DOHH2 (cell line): ENCODE measurements at regions not wholly inside any gene's neighbourhood (a gene's known extent, or its start where the extent isn't known, plus 50 kb on each side); places are given as distances from the start of the nearest gene placed in this dataset.

ENCODE experiments used
- H3F3A ChIP-seq: fragments of 200-600 bp; sonication (generic), shearing (Covaris generic); 2 replicates; pipeline ENCODE4 v1.6.0; 2016; ENCODE audit warnings: antibody characterized with exemption, mild to moderate bottlenecking; ENCODE audit not compliant: control insufficient read depth, insufficient read depth
- H3K27ac ChIP-seq: fragments of 200-600 bp; sonication (generic); 2 replicates; pipeline ENCODE4 v1.5.1; 2014; ENCODE audit warnings: low read depth, mild to moderate bottlenecking, low read length, moderate library complexity
- H3K27me3 ChIP-seq: fragments of 200-600 bp; sonication (generic); 2 replicates; pipeline ENCODE4 v1.6.1; 2014; ENCODE audit warnings: mild to moderate bottlenecking, low read length, mixed read lengths; ENCODE audit not compliant: control insufficient read depth
- H3K36me3 ChIP-seq: fragments of 200-600 bp; sonication (generic); 2 replicates; pipeline ENCODE4 v1.6.1; 2014; ENCODE audit warnings: mild to moderate bottlenecking, low read length, moderate library complexity, mixed read lengths; ENCODE audit not compliant: control insufficient read depth
- H3K4me1 ChIP-seq: fragments of 200-600 bp; sonication (generic); 2 replicates; pipeline ENCODE4 v1.6.1; 2014; ENCODE audit warnings: mild to moderate bottlenecking, low read length, mixed read lengths; ENCODE audit not compliant: control insufficient read depth
- H3K4me2 ChIP-seq: fragments of 200-600 bp; sonication (generic); 2 replicates; pipeline ENCODE4 v1.6.0; 2014; ENCODE audit warnings: mild to moderate bottlenecking, low read length, moderate library complexity
- H3K4me3 ChIP-seq: fragments of 200-600 bp; sonication (generic); 2 replicates; pipeline ENCODE4 v1.5.1; 2014; ENCODE audit warnings: mild to moderate bottlenecking, low read length, mixed read lengths
- H3K79me2 ChIP-seq: fragments of 200-600 bp; sonication (generic); 2 replicates; pipeline ENCODE4 v1.6.1; 2014; ENCODE audit warnings: mild to moderate bottlenecking, low read length, mixed read lengths; ENCODE audit not compliant: control insufficient read depth
- H3K9me2 ChIP-seq: fragments of 200-600 bp; sonication (generic); replicated peaks from 2 replicates; pipeline ENCODE4 v1.6.1; 2014; ENCODE audit warnings: mild to moderate bottlenecking, low read length, mixed read lengths; ENCODE audit not compliant: control insufficient read depth
- H3K9me3 ChIP-seq: fragments of 200-600 bp; sonication (generic); 2 replicates; pipeline ENCODE4 v1.6.1; 2014; ENCODE audit warnings: antibody characterized with exemption, low read length, mixed read lengths; ENCODE audit not compliant: control insufficient read depth, insufficient read depth
- H4K20me1 ChIP-seq: fragments of 200-600 bp; sonication (generic); 2 replicates; pipeline ENCODE4 v1.6.0; 2014; ENCODE audit warnings: low read depth, mild to moderate bottlenecking, antibody characterized with exemption, low read length, moderate library complexity; ENCODE audit not compliant: control insufficient read depth, insufficient read depth
- EZH2phosphoT487 ChIP-seq: fragments of 200-600 bp; sonication (generic); IDR thresholded peaks from 2 replicates; pipeline ENCODE4 v1.6.1; 2017; ENCODE audit warnings: borderline replicate concordance, mild to moderate bottlenecking, antibody characterized with exemption, low read length, moderate library complexity, mixed read lengths
- TF ChIP-seq, protein P1 (sequence below): fragments of 200-600 bp; sonication (generic); IDR thresholded peaks from one replicate; pipeline ENCODE4 v1.5.1; 2014; ENCODE audit warnings: antibody characterized with exemption, mild to moderate bottlenecking, low read depth, low read length; ENCODE audit not compliant: poor library complexity, severe bottlenecking

DNA sequence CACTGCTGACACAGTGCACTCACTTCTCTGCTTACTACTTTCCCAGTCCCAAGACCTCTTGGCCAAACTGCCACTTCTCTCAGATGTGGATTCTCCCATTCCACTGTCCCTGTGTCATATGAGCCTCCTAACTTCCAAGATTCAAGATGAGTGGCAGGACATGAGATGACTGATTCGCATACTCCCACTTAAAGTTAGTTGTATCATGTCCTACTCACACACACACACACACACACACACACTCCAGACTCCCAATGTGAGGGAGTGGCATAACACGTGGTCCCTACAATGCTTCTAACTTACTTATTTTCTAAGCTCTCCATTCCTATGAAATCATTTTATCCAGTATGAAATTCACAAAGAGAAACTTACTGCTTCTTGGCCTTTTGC, 67.0 kb upstream of the CAV2 start:
- no peaks in the 10 kb centered on the region for H3K9me3 ChIP-seq
- H3K27ac ChIP-seq = no peak overlapping the region
- no peaks in the 10 kb centered on the region for H3K27me3 ChIP-seq
- no peaks in the 10 kb centered on the region for H3K36me3 ChIP-seq
- H3K79me2 ChIP-seq = no peaks in the 10 kb centered on the region
- no peak for TF ChIP-seq EZH2phosphoT487
- TF ChIP-seq, protein P1, sequence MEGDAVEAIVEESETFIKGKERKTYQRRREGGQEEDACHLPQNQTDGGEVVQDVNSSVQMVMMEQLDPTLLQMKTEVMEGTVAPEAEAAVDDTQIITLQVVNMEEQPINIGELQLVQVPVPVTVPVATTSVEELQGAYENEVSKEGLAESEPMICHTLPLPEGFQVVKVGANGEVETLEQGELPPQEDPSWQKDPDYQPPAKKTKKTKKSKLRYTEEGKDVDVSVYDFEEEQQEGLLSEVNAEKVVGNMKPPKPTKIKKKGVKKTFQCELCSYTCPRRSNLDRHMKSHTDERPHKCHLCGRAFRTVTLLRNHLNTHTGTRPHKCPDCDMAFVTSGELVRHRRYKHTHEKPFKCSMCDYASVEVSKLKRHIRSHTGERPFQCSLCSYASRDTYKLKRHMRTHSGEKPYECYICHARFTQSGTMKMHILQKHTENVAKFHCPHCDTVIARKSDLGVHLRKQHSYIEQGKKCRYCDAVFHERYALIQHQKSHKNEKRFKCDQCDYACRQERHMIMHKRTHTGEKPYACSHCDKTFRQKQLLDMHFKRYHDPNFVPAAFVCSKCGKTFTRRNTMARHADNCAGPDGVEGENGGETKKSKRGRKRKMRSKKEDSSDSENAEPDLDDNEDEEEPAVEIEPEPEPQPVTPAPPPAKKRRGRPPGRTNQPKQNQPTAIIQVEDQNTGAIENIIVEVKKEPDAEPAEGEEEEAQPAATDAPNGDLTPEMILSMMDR = no peak
- H3K4me1 ChIP-seq = no peaks in the 10 kb centered on the region
- no peaks in the 10 kb centered on the region for H3F3A ChIP-seq
- H4K20me1 ChIP-seq = no peaks in the 10 kb centered on the region
- no peak overlapping the region for H3K4me3 ChIP-seq
- no peaks in the 10 kb centered on the region for H3K9me2 ChIP-seq
- no peak overlapping the region for H3K4me2 ChIP-seq

DNA sequence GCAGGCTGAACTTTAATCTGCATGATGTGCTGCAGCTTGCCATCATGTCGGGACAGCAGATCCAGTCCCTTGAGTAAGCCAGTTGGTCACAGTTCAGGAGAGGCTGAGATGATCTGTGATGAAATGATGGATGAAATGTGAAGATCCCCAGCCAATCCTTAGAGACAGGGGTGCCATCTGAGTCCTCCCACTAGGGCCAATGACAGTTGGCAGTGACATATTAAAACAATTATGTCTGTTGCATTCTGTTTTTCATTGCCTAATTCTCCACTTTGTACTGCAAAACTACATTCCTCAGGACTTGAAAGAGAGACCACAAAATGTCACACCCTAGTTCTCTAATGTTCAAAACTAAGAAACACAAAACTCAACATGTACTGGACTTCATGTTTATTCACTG, 66.3 kb upstream of the CAV2 start:
- Histone ChIP-seq H4K20me1 (no peaks in the 10 kb centered on the region), H3K4me2 (no peak overlapping the region), H3K4me1 (no peaks in the 10 kb centered on the region), H3K27ac (no peak overlapping the region), H3K9me2 (no peaks in the 10 kb centered on the region), H3K4me3 (no peak overlapping the region), H3K79me2 (no peaks in the 10 kb centered on the region), H3F3A (no peaks in the 10 kb centered on the region), H3K9me3 (no peaks in the 10 kb centered on the region), H3K27me3 (no peaks in the 10 kb centered on the region), H3K36me3 (no peaks in the 10 kb centered on the region)
- TF ChIP-seq, protein P1 = no peak
- no peak for TF ChIP-seq EZH2phosphoT487

DNA sequence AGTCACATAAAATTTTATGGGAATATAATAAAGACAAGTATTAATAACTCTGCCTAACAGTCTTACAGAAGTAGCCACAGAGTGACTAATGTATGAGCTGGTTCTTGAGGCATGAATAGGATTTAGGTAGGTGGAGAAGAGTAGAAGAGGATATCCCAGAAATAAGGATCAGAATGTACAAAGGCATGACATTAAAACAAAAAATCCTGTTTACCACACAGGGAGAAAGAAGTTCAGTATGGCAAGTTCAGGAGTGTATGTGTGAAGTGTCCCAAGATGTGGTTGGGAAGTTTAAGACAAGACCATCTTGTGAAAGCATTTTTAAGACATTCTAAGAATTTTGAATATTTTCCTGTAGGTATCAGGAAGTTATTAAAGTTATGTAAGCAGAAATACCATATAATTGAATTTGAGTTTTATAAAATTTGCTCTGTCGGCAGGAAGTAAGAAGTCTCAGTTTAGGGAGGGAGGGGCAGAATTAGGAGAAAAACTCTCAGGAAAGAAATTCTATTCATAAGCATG, 64.7 kb upstream of the CAV2 start:
- Histone ChIP-seq H3K27ac (no peak overlapping the region), H3K27me3 (no peaks in the 10 kb centered on the region)

More for the DNA sequence above, 64.7 kb upstream of the CAV2 start:
- no peak for TF ChIP-seq EZH2phosphoT487
- TF ChIP-seq, protein P1 = no peak
- H3K4me3 ChIP-seq = no peak overlapping the region
- no peaks in the 10 kb centered on the region for H3F3A ChIP-seq
- no peaks in the 10 kb centered on the region for H3K36me3 ChIP-seq
- no peaks in the 10 kb centered on the region for H3K9me3 ChIP-seq
- no peaks in the 10 kb centered on the region for H4K20me1 ChIP-seq
- H3K79me2 ChIP-seq = no peaks in the 10 kb centered on the region
- no peaks in the 10 kb centered on the region for H3K4me1 ChIP-seq
- H3K4me2 ChIP-seq = no peak overlapping the region
- no peaks in the 10 kb centered on the region for H3K9me2 ChIP-seq
